ENCODE measurements at regions not wholly inside any gene's neighbourhood (a gene's known extent, or its start where the extent isn't known, plus 50 kb on each side); places are given as distances from the start of the nearest gene placed in this dataset.

- Histone ChIP-seq H3K27ac (ENCODE audit: insufficient read length, low read depth, low read length) (no peak overlapping the region), H4K8ac (replicated peaks; ENCODE audit: insufficient read length, low read depth, low read length) (no peak overlapping the region), H3K4me2 (ENCODE audit: insufficient read depth, insufficient read length, low read length) (no peak overlapping the region), H2BK120ac (ENCODE audit: low read depth, low read length, poor library complexity, severe bottlenecking) (no peak overlapping the region), H3K14ac (ENCODE audit: insufficient read depth, low read length) (no peak overlapping the region), H3K56ac (ENCODE audit: insufficient read length, low read depth, low read length) (no peak overlapping the region), H2BK15ac (ENCODE audit: low read depth, low read length) (no peak overlapping the region), H3K27me3 (ENCODE audit: insufficient read depth, low read length) (no peaks in the 10 kb centered on the region), H4K5ac (ENCODE audit: insufficient read length, low read depth, low read length) (no peak overlapping the region), H3K9me3 (ENCODE audit: control insufficient read depth, low read depth, low read length) (no peaks in the 10 kb centered on the region), H3K79me2 (ENCODE audit: insufficient read depth, low read length) (no peaks in the 10 kb centered on the region), H4K20me1 (ENCODE audit: control insufficient read depth, insufficient read depth, insufficient read length) (no peaks in the 10 kb centered on the region), H3K4ac (ENCODE audit: low read depth, low read length) (no peak overlapping the region), H3K9ac (ENCODE audit: extremely low read depth, insufficient read length, low read length) (no peak overlapping the region), H2AK5ac (ENCODE audit: insufficient read length, low read length) (no peak overlapping the region), H2BK20ac (ENCODE audit: low read depth, low read length, poor library complexity, severe bottlenecking) (no peak overlapping the region), H2BK12ac (ENCODE audit: insufficient read length, low read depth, low read length) (no peak overlapping the region), H3K4me1 (ENCODE audit: insufficient read depth, low read length) (no peaks in the 10 kb centered on the region), H2AFZ (ENCODE audit: low read length) (no peak overlapping the region), H3K23ac (ENCODE audit: insufficient read length, low read depth, low read length) (no peak overlapping the region), H3K23me2 (ENCODE audit: insufficient read length, low read depth, low read length, poor library complexity, severe bottlenecking) (no peaks in the 10 kb centered on the region), H3K79me1 (ENCODE audit: insufficient read depth, low read depth, low read length, poor library complexity, severe bottlenecking) (no peaks in the 10 kb centered on the region), H3T11ph (ENCODE audit: low read length) (no peak overlapping the region), H4K91ac (ENCODE audit: insufficient read length, low read depth, low read length) (no peak overlapping the region), H3K18ac (ENCODE audit: insufficient read length, low read depth, low read length) (no peak overlapping the region), H2BK5ac (ENCODE audit: insufficient read length, low read length) (no peak overlapping the region)
- WGBS (ENCODE audit: extremely low coverage, insufficient read length, low lambda C conversion rate): no CpG with 5 or more reads among the region's 2 CpGs
- no peak for DNase-seq
- Mint-ChIP-seq H3K9me3 (peaks cover 0 to 2% of the 10 kb centered on the region in 2 experiments; a peak in 1 of 5 replicates), H3K27me3 (ENCODE audit: low read depth) (no peaks in the 10 kb centered on the region), H3K4me1 (peaks cover 10 to 12% of the 10 kb centered on the region in 2 experiments), H3K36me3 (ENCODE audit: insufficient read depth in 1 of 3, low read depth in 3 of 3) (no peaks in the 10 kb centered on the region), H3K4me3 (no peak overlapping the region), H3K27ac (no peak overlapping the region)
- TF ChIP-seq, protein P1, sequence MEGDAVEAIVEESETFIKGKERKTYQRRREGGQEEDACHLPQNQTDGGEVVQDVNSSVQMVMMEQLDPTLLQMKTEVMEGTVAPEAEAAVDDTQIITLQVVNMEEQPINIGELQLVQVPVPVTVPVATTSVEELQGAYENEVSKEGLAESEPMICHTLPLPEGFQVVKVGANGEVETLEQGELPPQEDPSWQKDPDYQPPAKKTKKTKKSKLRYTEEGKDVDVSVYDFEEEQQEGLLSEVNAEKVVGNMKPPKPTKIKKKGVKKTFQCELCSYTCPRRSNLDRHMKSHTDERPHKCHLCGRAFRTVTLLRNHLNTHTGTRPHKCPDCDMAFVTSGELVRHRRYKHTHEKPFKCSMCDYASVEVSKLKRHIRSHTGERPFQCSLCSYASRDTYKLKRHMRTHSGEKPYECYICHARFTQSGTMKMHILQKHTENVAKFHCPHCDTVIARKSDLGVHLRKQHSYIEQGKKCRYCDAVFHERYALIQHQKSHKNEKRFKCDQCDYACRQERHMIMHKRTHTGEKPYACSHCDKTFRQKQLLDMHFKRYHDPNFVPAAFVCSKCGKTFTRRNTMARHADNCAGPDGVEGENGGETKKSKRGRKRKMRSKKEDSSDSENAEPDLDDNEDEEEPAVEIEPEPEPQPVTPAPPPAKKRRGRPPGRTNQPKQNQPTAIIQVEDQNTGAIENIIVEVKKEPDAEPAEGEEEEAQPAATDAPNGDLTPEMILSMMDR (conservative IDR thresholded peaks at IDR 0.05): no peak
These were observed 142.6 kb upstream of the CAV2 start for GRCh38 chr7:116356979-116357378.

Measured in H9 (cell line).